Loucy (cell line): ENCODE measurements at regions not wholly inside any gene's neighbourhood (a gene's known extent, or its start where the extent isn't known, plus 50 kb on each side); places are given as distances from the start of the nearest gene placed in this dataset.

Experiments
- H2AFZ ChIP-seq: fragments of 200-600 bp; sonication (generic); 2 replicates; pipeline ENCODE4 v1.6.0; 2016; ENCODE audit warnings: antibody characterized with exemption, mild to moderate bottlenecking, low read length, moderate library complexity
- H3F3A ChIP-seq: fragments of 200-600 bp; 2 replicates; pipeline ENCODE4 v1.6.0; 2016; ENCODE audit warnings: antibody characterized with exemption, low read depth, mild to moderate bottlenecking
- H3K27me3 ChIP-seq: fragments of 200-600 bp; sonication (generic); 2 replicates; pipeline ENCODE4 v1.6.1; 2014; ENCODE audit warnings: low read length, mild to moderate bottlenecking; ENCODE audit not compliant: insufficient read depth, poor library complexity, severe bottlenecking
- H3K36me3 ChIP-seq: fragments of 200-600 bp; sonication (generic); 2 replicates; pipeline ENCODE4 v1.6.1; 2016; ENCODE audit warnings: low read length; ENCODE audit not compliant: insufficient read depth
- H3K4me1 ChIP-seq: fragments of 200-600 bp; sonication (generic); 2 replicates; pipeline ENCODE4 v1.5.1; 2014; ENCODE audit warnings: low read length, mild to moderate bottlenecking; ENCODE audit not compliant: insufficient read depth, poor library complexity, severe bottlenecking
- H3K4me2 ChIP-seq: fragments of 200-600 bp; sonication (generic); 2 replicates; pipeline ENCODE4 v1.6.0; 2014; ENCODE audit warnings: antibody characterized with exemption, low read length, low read depth, mild to moderate bottlenecking; ENCODE audit not compliant: poor library complexity, severe bottlenecking
- H3K4me3 ChIP-seq: fragments of 200-600 bp; sonication (generic); 2 replicates; pipeline ENCODE4 v1.5.1; 2014; ENCODE audit warnings: low read length, mild to moderate bottlenecking, mixed read lengths; ENCODE audit not compliant: poor library complexity, severe bottlenecking
- H3K79me2 ChIP-seq: fragments of 200-600 bp; sonication (generic); 2 replicates; pipeline ENCODE4 v1.6.1; 2014; ENCODE audit warnings: low read length; ENCODE audit not compliant: insufficient read depth
- H3K9ac ChIP-seq: fragments of 200-600 bp; sonication (generic); 2 replicates; pipeline ENCODE4 v1.6.0; 2014; ENCODE audit warnings: mild to moderate bottlenecking, low read depth, low read length, moderate library complexity; ENCODE audit not compliant: poor library complexity, severe bottlenecking
- H3K9me2 ChIP-seq: fragments of 200-600 bp; sonication (generic); replicated peaks from 2 replicates; pipeline ENCODE4 v1.6.1; 2016; ENCODE audit warnings: low read depth, low read length, mixed read lengths
- H3K9me3 ChIP-seq: fragments of 200-600 bp; sonication (generic); 2 replicates; pipeline ENCODE4 v1.6.1; 2014; ENCODE audit warnings: mild to moderate bottlenecking, antibody characterized with exemption, low read length, low read depth; ENCODE audit not compliant: insufficient read depth
- H4K20me1 ChIP-seq: fragments of 200-600 bp; sonication (generic); 2 replicates; pipeline ENCODE4 v1.6.0; 2014; ENCODE audit warnings: antibody characterized with exemption, low read length, mild to moderate bottlenecking; ENCODE audit not compliant: insufficient read depth, poor library complexity, severe bottlenecking
- CTCF ChIP-seq: fragments of 200-600 bp; sonication (generic); conservative IDR thresholded peaks from 2 replicates; pipeline ENCODE4 v1.5.1; 2014; ENCODE audit warnings: mild to moderate bottlenecking, antibody characterized with exemption, low read length
- EZH2phosphoT487 ChIP-seq: fragments of 200-600 bp; IDR thresholded peaks from 2 replicates; pipeline ENCODE4 v1.6.1; 2018; ENCODE audit warnings: antibody characterized with exemption, mild to moderate bottlenecking, moderate library complexity, borderline replicate concordance

- TF ChIP-seq EZH2phosphoT487 (no peak), CTCF (no peak)
- Histone ChIP-seq H3K4me2 (no peak overlapping the region), H3K9ac (no peak overlapping the region), H3K4me1 (no peaks in the 10 kb centered on the region), H3K9me2 (no peaks in the 10 kb centered on the region), H3K9me3 (no peaks in the 10 kb centered on the region), H3K27me3 (no peaks in the 10 kb centered on the region), H4K20me1 (no peaks in the 10 kb centered on the region), H2AFZ (no peak overlapping the region), H3K4me3 (no peak overlapping the region), H3K79me2 (no peaks in the 10 kb centered on the region), H3K36me3 (no peaks in the 10 kb centered on the region), H3F3A (no peaks in the 10 kb centered on the region)
These were observed 209.6 kb downstream of the NUAK1 start for GRCh38 chr12:105929192-105929591.

- no peak overlapping the region for H3K4me2 ChIP-seq
- H3F3A ChIP-seq, result no peaks in the 10 kb centered on the region
- H3K36me3 ChIP-seq, result no peaks in the 10 kb centered on the region
- H4K20me1 ChIP-seq, result no peaks in the 10 kb centered on the region
- H3K9me3 ChIP-seq, result no peaks in the 10 kb centered on the region
- no peaks in the 10 kb centered on the region for H3K9me2 ChIP-seq
- no peak overlapping the region for H2AFZ ChIP-seq
- no peak for TF ChIP-seq EZH2phosphoT487
- TF ChIP-seq CTCF, result no peak
- no peak overlapping the region for H3K4me3 ChIP-seq
- no peaks in the 10 kb centered on the region for H3K79me2 ChIP-seq
- no peaks in the 10 kb centered on the region for H3K27me3 ChIP-seq
- H3K9ac ChIP-seq, result no peak overlapping the region
- H3K4me1 ChIP-seq, result no peaks in the 10 kb centered on the region
These were observed 207.9 kb downstream of the NUAK1 start for GRCh38 chr12:105930557-105931503.

- Histone ChIP-seq H3K79me2 (no peaks in the 10 kb centered on the region), H3K36me3 (no peaks in the 10 kb centered on the region), H2AFZ (no peak overlapping the region), H3K9me2 (no peaks in the 10 kb centered on the region), H3K9me3 (no peaks in the 10 kb centered on the region), H3K9ac (no peak overlapping the region), H4K20me1 (no peaks in the 10 kb centered on the region), H3K4me2 (no peak overlapping the region), H3F3A (no peaks in the 10 kb centered on the region), H3K4me3 (no peak overlapping the region), H3K27me3 (no peaks in the 10 kb centered on the region), H3K4me1 (no peaks in the 10 kb centered on the region)
- TF ChIP-seq EZH2phosphoT487 (no peak), CTCF (no peak)
These were observed 206.8 kb downstream of the NUAK1 start for GRCh38 chr12:105931762-105932570.
